GM13977 (cell line): ENCODE measurements at regions not wholly inside any gene's neighbourhood (a gene's known extent, or its start where the extent isn't known, plus 50 kb on each side); places are given as distances from the start of the nearest gene placed in this dataset.

ENCODE experiments used
- DNase-seq: peaks from one replicate; pipeline ENCODE4 v3.0.0; 2012; ENCODE audit warnings: low spot score
- in situ Hi-C: fragments of 300-500 bp; cut with MboI; formaldehyde crosslinking; loops from one replicate; pipeline ENCODE4 v1.12.0; 2022; ENCODE audit warnings: low sequenced_read_pairs, low pct_unique_long_range_greater_than_20kb, mixed read lengths, inconsistent platforms; ENCODE audit not compliant: unreplicated experiment
- TF ChIP-seq, protein P1 (sequence below): IDR thresholded peaks from 2 replicates; pipeline ENCODE4 v1.5.1; 2012; ENCODE audit warnings: mild to moderate bottlenecking, control low read depth; ENCODE audit not compliant: insufficient read depth; ENCODE audit errors: extremely low read depth, missing control alignments

DNA sequence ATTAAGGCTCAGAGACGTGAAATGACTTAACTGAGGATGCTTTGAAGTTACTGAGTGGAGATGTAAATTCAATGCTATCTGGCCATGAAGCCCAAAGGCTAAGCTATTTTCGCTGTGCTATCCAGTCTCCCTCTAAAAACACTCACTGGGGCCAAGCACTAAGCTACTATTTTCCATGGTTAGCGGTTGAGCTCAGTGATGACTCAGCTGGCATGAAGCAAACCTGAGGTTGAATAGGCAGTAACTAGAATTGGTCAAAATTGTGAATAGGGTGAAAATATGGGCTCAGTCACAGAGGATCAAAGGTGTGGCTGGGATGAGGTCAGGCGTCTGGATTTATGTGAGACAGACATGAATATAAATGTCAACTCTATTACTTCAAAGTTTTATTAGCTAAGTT, 564.2 kb upstream of the KIRREL3 start:
- TF ChIP-seq, protein P1, sequence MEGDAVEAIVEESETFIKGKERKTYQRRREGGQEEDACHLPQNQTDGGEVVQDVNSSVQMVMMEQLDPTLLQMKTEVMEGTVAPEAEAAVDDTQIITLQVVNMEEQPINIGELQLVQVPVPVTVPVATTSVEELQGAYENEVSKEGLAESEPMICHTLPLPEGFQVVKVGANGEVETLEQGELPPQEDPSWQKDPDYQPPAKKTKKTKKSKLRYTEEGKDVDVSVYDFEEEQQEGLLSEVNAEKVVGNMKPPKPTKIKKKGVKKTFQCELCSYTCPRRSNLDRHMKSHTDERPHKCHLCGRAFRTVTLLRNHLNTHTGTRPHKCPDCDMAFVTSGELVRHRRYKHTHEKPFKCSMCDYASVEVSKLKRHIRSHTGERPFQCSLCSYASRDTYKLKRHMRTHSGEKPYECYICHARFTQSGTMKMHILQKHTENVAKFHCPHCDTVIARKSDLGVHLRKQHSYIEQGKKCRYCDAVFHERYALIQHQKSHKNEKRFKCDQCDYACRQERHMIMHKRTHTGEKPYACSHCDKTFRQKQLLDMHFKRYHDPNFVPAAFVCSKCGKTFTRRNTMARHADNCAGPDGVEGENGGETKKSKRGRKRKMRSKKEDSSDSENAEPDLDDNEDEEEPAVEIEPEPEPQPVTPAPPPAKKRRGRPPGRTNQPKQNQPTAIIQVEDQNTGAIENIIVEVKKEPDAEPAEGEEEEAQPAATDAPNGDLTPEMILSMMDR: no peak
- no peak for DNase-seq
- in situ Hi-C loops: no loop called here

DNA sequence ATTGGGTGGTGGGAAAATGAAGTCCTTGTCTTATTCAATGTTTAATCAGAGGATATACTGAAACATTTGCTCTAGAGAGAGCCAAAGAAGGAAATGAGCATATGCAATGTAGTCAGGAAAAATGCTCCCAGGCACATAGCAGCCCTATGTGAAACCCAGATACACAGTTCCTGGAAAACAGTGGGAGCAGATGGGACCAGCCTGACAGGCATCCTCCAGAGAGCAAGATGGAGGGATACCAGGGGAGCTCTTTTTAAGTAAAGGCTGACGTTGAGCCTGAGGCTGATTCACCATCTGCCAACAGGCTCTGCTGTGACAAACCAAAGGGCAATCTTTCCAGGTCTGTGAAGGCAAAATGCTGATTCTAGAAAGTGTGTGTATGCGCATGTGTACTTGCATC, 559.4 kb upstream of the KIRREL3 start:
- TF ChIP-seq, protein P1: no peak
- in situ Hi-C loops: no loop called here
- no peak for DNase-seq

DNA sequence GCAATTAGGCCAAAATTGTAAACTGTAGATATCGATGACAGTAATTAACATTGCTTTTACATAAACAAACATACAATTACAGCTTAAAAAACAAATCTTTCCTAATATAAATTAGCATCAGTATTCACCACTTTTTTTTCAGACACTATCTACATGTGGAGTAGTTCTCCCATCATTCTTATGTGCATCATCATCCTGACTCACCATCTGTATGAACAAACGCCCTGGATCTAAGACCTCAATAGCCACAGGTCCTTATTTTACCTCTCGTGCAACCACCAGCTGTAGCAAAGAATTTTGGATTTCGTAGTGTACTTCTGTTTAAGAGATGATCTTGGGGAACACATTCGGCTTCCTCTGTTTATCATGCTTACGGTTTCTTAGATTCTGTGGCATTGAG, 551.9 kb upstream of the KIRREL3 start:
- TF ChIP-seq, protein P1: no peak
- no peak for DNase-seq
- in situ Hi-C loops: no loop called here

DNA sequence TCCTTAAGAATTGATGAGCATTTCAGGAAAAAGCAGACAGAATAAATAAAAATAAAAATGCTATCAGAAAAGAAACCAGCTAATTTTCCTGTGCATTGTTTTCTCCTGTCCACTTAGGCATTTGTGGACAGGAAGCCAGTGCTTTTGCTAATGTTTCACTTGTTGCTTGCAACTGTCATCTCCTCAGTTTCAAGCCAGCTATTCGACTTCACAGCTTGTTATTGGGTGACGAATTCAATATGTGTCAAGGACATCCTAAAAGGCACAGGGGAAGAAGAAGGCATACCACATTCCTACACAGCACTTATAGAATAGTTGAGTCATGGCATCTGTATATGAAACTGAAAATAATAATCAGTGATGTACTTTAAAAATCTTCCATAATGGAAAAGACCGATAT, 530.6 kb upstream of the KIRREL3 start:
- in situ Hi-C loops: no loop called here
- DNase-seq: no peak
- TF ChIP-seq, protein P1: no peak

DNA sequence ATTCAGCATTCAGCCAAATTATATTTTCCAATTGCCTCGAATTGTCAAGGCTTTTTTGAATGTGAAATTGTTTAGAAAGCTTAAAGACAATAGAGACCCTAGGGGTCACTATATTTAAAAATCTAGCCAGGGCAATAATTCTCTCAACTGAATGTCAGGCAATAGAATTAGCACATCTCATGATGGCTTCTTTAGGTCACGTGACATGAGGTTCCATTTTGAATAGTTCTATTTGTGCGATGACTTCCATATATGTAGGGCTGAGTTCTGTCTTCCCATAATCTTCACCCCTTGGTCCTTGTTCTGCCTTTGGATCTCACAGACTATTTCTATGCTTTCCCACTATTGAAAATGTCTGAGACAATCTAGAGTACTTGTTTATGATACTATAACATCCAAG, 527.7 kb upstream of the KIRREL3 start:
- DNase-seq: no peak
- in situ Hi-C loops: no loop called here
- TF ChIP-seq, protein P1: no peak

DNA sequence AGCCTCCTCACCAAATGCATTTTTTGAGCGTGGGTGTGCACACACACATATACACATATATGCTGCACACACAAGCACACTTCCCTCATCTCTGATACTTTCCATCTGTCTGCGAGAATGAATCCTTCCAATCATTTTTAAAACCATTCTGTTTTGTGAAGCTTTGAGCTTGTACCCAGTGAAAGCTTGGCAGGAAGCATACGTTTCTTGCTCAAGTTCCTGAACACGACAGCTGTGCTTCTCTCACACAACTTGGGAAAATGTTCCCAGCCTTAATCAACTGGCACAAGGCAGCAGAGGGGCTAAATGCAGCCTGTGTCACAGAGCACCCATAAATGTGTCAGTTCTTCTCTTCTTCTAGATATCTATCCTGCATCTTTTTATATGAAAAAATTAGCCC, 524.0 kb upstream of the KIRREL3 start:
- in situ Hi-C loops: no loop called here
- TF ChIP-seq, protein P1: no peak

DNA sequence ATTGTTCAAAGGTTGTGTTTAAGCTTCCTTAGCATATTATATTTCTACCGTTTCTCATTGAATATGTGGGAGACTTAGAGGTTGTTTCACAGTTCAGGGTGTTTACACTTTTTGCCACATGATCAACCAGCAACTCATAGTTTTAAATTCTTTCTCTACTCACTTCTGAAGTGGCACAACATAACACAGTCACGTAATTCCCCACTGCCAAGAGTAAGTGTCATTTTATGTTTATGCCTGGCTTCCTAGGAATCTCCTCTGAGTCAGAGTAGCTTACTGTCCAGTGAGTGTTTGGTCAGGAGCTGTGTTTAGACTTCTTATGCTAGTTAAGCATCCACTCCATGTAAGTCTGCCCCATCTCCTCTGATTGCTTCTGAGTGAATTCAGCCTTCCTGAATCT, 520.8 kb upstream of the KIRREL3 start:
- TF ChIP-seq, protein P1: no peak
- DNase-seq: no peak
- in situ Hi-C loops: no loop called here

More for the DNA sequence above, 524.0 kb upstream of the KIRREL3 start:
- DNase-seq: no peak
